HepG2 (cell line): ENCODE measurements at regions not wholly inside any gene's neighbourhood (a gene's known extent, or its start where the extent isn't known, plus 50 kb on each side); places are given as distances from the start of the nearest gene placed in this dataset.

ENCODE experiments used
- ATAC-seq: fragments of 200-7000 bp; cut with Tn5 transposase; 3 replicates; pipeline ENCODE4 v1.9.1; 2020; ENCODE audit warnings: mild to moderate bottlenecking, moderate library complexity
- BruUV-seq: library from RNA; stranded (reverse); fragments of 400-500 nt; replicated peaks from 2 replicates; lab custom pipeline; 2021; lab: Mats Ljungman, UMichigan
- CTCF ChIA-PET: fragments of 300-600 bp; formaldehyde crosslinking; extraction: SDS; loops from one replicate; lab custom pipeline; 2021; ENCODE audit warnings: low total read pairs, inconsistent platforms, low intra/inter-chr PET ratio; lab: Yijun Ruan, JAX
- POLR2A ChIA-PET: fragments of 350-600 bp; sonication (Branson Sonifier 250); formaldehyde crosslinking; loops from one replicate; lab custom pipeline; 2020; ENCODE audit warnings: antibody characterized with exemption, inconsistent platforms; lab: Yijun Ruan, JAX
- DNase-seq: peaks from one replicate; pipeline ENCODE4 v3.0.0-alpha.2; 2015; ENCODE audit warnings: low spot score
- FAIRE-seq: peaks from 3 replicates; lab custom pipeline; 2011; peaks lifted over from hg19 to GRCh38; lab: Jason Lieb, UNC
- H2AFZ ChIP-seq: one replicate; pipeline ENCODE4 v1.6.1; 2011; ENCODE audit warnings: low read length, inconsistent platforms
- H3K27ac ChIP-seq: fragments of 300-600 bp; 3 replicates; pipeline ENCODE4 v1.8.0; 2011; ENCODE audit warnings: mixed run types, mild to moderate bottlenecking, mixed read lengths, low read length, inconsistent platforms; ENCODE audit not compliant: insufficient read depth; ENCODE audit errors: extremely low read length
- H3K27me3 ChIP-seq, 2 experiments: fragments of 200-600 bp in 1 of 2; 2 replicates in 1 of 2; 3 replicates in 1 of 2; pipeline versions ENCODE4 v1.6.0 to v1.8.0; 2011; ENCODE audit warnings: low read length in 2 of 2, mild to moderate bottlenecking in 2 of 2, moderate library complexity in 2 of 2, inconsistent platforms in 1 of 2; ENCODE audit not compliant: insufficient read depth in 2 of 2, control insufficient read depth in 1 of 2
- H3K36me3 ChIP-seq, 2 experiments: fragments of 200-600 bp in 1 of 2; replicated peaks in 1 of 2; 2 replicates in 1 of 2; 3 replicates in 1 of 2; pipeline versions ENCODE4 v1.5.1 to v1.8.0; 2011; ENCODE audit warnings: low read length in 2 of 2, inconsistent platforms in 1 of 2; ENCODE audit not compliant: insufficient read depth in 2 of 2, control insufficient read depth in 1 of 2
- H3K4me1 ChIP-seq: 2 replicates; pipeline ENCODE4 v1.5.1; 2012; ENCODE audit warnings: low read length, inconsistent platforms; ENCODE audit not compliant: insufficient read depth
- H3K4me2 ChIP-seq: 2 replicates; pipeline ENCODE4 v1.6.0; 2011; ENCODE audit warnings: low read depth, low read length, inconsistent platforms
- H3K4me3 ChIP-seq, 3 experiments: fragments of 200-600 bp in 1 of 3; sonication (generic), shearing (Covaris generic) in 1 of 3; replicated peaks in 1 of 3; 2 replicates each; pipeline ENCODE4 v1.5.1; 2011 to 2016; ENCODE audit warnings: low read length in 3 of 3, inconsistent platforms in 2 of 3, low read depth in 2 of 3, mild to moderate bottlenecking in 2 of 3, control low read depth in 1 of 3, mixed read lengths in 1 of 3; ENCODE audit not compliant: insufficient read depth in 1 of 3
- H3K79me2 ChIP-seq: one replicate; pipeline ENCODE4 v1.6.1; 2011; ENCODE audit warnings: low read length, inconsistent platforms; ENCODE audit not compliant: insufficient read depth
- H3K9ac ChIP-seq: 2 replicates; pipeline ENCODE4 v1.6.0; 2011; ENCODE audit warnings: mild to moderate bottlenecking, low read depth, low read length, inconsistent platforms; ENCODE audit not compliant: insufficient read depth
- H3K9me3 ChIP-seq: 2 replicates; pipeline ENCODE4 v1.5.1; 2012; ENCODE audit warnings: mild to moderate bottlenecking, low read length
- H4K20me1 ChIP-seq: 2 replicates; pipeline ENCODE4 v1.6.0; 2011; ENCODE audit warnings: inconsistent platforms, mild to moderate bottlenecking, low read length, moderate library complexity; ENCODE audit not compliant: insufficient read depth
- ATF7 ChIP-seq, 2 experiments: fragments of 450-650 bp in 1 of 2; sonication (generic) in 1 of 2; formaldehyde crosslinking in 1 of 2; IDR thresholded peaks; 2 replicates each; pipeline versions ENCODE4 v1.4.0 to v1.6.1; 2016 to 2020; ENCODE audit warnings: antibody characterized with exemption in 1 of 2, mild to moderate bottlenecking in 1 of 2, missing genetic modification reagents in 1 of 2
- CEBPB ChIP-seq: IDR thresholded peaks from 2 replicates; pipeline ENCODE4 v1.6.1; 2011; ENCODE audit warnings: low read depth, low read length, improper control_type of control experiment, borderline replicate concordance
- HHEX ChIP-seq: IDR thresholded peaks from 2 replicates; pipeline ENCODE4 v1.6.1; 2016; ENCODE audit warnings: control low read depth
- MAFK ChIP-seq, 2 experiments: IDR thresholded peaks in 1 of 2; conservative IDR thresholded peaks in 1 of 2; 2 replicates each; pipeline ENCODE4 v1.6.1; 2011; ENCODE audit warnings: improper control_type of control experiment in 2 of 2, low read length in 2 of 2
- SMC3 ChIP-seq: IDR thresholded peaks from 2 replicates; pipeline ENCODE4 v1.6.1; 2011; ENCODE audit warnings: low read length, improper control_type of control experiment
- STAG1 ChIP-seq: sonication (generic); formaldehyde crosslinking; IDR thresholded peaks from 2 replicates; pipeline ENCODE4 v1.4.0; 2020; ENCODE audit warnings: missing genetic modification reagents
- ZBTB38 ChIP-seq: sonication (generic); formaldehyde crosslinking; IDR thresholded peaks from 2 replicates; pipeline ENCODE4 v1.5.1; 2020; ENCODE audit warnings: mild to moderate bottlenecking, missing genetic modification reagents
- ZNF143 ChIP-seq: sonication (generic); formaldehyde crosslinking; IDR thresholded peaks from 2 replicates; pipeline ENCODE4 v1.4.0; 2020; ENCODE audit warnings: missing genetic modification reagents
- ZNF282 ChIP-seq: fragments of 450-650 bp; IDR thresholded peaks from 2 replicates; pipeline ENCODE4 v1.6.1; 2018; ENCODE audit not compliant: partially characterized antibody
- ZNF629 ChIP-seq: sonication (generic); formaldehyde crosslinking; conservative IDR thresholded peaks from 2 replicates; pipeline ENCODE4 v1.5.0; 2020; ENCODE audit warnings: missing genetic modification reagents
- ZSCAN12 ChIP-seq: sonication (generic); formaldehyde crosslinking; IDR thresholded peaks from 2 replicates; pipeline ENCODE4 v1.9.0; 2021; ENCODE audit warnings: mild to moderate bottlenecking, missing genetic modification reagents
- WGBS: methylation state at CpG from one replicate; pipeline ENCODE4 v1.1.6; 2017; ENCODE audit warnings: low lambda C conversion rate; 5-methylcytosine and 5-hydroxymethylcytosine counted together
- in situ Hi-C: cut with HindIII; loops from 2 replicates; pipeline ENCODE4 v1.10.0; 2017; ENCODE audit warnings: low pct_unique_long_range_greater_than_20kb; ENCODE audit not compliant: extremely low pct_ligation_motif_present
- intact Hi-C: fragments of 100-400 bp; cut with micrococcal nuclease; formaldehyde crosslinking; loops from one replicate; pipeline ENCODE4 v1.10.0; 2022; ENCODE audit not compliant: unreplicated experiment
- TF ChIP-seq, protein P1 (sequence below): sonication (generic); formaldehyde crosslinking; IDR thresholded peaks from 2 replicates; pipeline ENCODE4 v1.5.0; 2020; ENCODE audit warnings: missing genetic modification reagents
- TF ChIP-seq, protein P2 (sequence below): IDR thresholded peaks from 2 replicates; pipeline ENCODE4 v1.6.1; 2016; ENCODE audit warnings: low read depth

- POLR2A ChIA-PET = no interaction called here
- no peak for ATAC-seq
These were observed 1463.3 kb downstream of the C4orf33 start for GRCh38 chr4:130559268-130559667.

DNA sequence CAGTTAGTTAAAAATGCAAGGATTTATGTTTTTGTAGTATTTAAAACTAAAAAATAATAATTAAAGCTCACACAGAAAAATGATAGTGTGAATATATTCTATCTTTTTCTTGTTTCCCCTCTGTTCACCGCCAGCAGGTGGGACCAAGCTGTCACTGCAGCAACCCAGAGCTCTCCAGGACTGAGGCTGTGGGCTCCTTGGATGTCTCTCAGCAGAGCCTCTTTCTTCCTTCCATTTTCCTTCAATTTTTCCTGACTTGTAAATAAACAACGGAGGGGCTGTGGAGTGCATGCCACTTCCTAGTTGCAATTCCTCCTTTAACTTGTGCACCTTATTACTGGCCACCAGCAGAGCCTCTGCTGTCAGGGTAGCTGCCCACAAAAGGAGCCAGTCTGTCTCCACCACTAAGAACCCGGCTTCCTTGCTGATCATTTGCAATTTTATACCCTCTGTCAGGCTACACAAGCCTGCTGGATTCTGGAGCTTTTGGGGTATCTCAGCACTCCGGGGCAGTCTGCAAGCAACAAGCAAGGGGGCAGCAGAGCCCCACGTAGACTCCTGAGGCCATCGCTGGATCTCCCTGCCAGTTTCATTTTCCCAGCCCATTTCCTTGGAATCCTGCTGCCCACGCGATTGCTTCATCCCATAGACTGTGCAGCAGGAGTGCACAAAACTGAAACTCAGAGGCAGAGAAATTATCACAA, 1467.4 kb downstream of the C4orf33 start:
- H2AFZ ChIP-seq = no peak overlapping the region
- H3K27ac ChIP-seq = no peak overlapping the region
- no peaks in the 10 kb centered on the region for H3K9me3 ChIP-seq
- no peak for FAIRE-seq
- WGBS = 4% methylated on average over 8 of the region's 8 CpGs
- DNase-seq = peak; percentile 8
- H3K36me3 ChIP-seq = no peaks in the 10 kb centered on the region
- peak overlapping the region; percentile 75 for H3K4me2 ChIP-seq
- ChIA-PET CTCF (interaction anchor here (2.0 kb wide), 1 partner anchor 245 kb away, joined by 8 read pairs; no protein-coding TSS in a partner anchor), POLR2A (no interaction called here)
- in situ Hi-C loops = loop anchor here (25.0 kb wide), 1 partner anchor 249 kb away; no protein-coding TSS in a partner anchor
- no peaks in the 10 kb centered on the region for H3K4me1 ChIP-seq
- no peaks in the 10 kb centered on the region for H3K27me3 ChIP-seq
- H3K4me3 ChIP-seq = peak overlapping the region in 1 of 3 experiments; percentile 34; a peak in 2 of 6 replicates
- H3K79me2 ChIP-seq = no peaks in the 10 kb centered on the region
- H3K9ac ChIP-seq = no peak overlapping the region
- intact Hi-C loops = loop anchor here (1.0 kb wide), 1 partner anchor 245 kb away; no protein-coding TSS in a partner anchor
- no peaks in the 10 kb centered on the region for H4K20me1 ChIP-seq
- ATAC-seq = peak; percentile 99
- no TSS peak for BruUV-seq
- TF ChIP-seq STAG1 (CRISPR knock-in tag) = peak; percentile 77
- no peak for TF ChIP-seq ZSCAN12
- TF ChIP-seq, protein P1, sequence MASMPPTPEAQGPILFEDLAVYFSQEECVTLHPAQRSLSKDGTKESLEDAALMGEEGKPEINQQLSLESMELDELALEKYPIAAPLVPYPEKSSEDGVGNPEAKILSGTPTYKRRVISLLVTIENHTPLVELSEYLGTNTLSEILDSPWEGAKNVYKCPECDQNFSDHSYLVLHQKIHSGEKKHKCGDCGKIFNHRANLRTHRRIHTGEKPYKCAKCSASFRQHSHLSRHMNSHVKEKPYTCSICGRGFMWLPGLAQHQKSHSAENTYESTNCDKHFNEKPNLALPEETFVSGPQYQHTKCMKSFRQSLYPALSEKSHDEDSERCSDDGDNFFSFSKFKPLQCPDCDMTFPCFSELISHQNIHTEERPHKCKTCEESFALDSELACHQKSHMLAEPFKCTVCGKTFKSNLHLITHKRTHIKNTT (CRISPR knock-in tag) = no peak
- TF ChIP-seq, protein P2, sequence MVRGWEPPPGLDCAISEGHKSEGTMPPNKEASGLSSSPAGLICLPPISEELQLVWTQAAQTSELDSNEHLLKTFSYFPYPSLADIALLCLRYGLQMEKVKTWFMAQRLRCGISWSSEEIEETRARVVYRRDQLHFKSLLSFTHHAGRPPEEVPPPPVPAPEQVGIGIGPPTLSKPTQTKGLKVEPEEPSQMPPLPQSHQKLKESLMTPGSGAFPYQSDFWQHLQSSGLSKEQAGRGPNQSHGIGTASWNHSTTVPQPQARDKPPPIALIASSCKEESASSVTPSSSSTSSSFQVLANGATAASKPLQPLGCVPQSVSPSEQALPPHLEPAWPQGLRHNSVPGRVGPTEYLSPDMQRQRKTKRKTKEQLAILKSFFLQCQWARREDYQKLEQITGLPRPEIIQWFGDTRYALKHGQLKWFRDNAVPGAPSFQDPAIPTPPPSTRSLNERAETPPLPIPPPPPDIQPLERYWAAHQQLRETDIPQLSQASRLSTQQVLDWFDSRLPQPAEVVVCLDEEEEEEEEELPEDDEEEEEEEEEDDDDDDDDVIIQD (CRISPR knock-in tag) = no peak
- TF ChIP-seq ZNF282 = no peak
- TF ChIP-seq MAFK (conservative IDR thresholded peaks at IDR 0.05 in 1 of 2, IDR thresholded peaks at IDR 0.05 in 1 of 2; ENCODE audit: low read length in 2 of 2) = no peak
- peak; percentile 34; the same call in 1 of the 2 replicates for TF ChIP-seq SMC3
- TF ChIP-seq CEBPB = peak; percentile 63; the same call in 1 of the 2 replicates
- peak; percentile 28; the same call in 1 of the 2 replicates for TF ChIP-seq ZNF629 (CRISPR knock-in tag)
- no peak for TF ChIP-seq HHEX (CRISPR knock-in tag)

More at GRCh38 chr4:130559268-130559667, 1463.3 kb downstream of the C4orf33 start:
- DNase-seq = no peak
- no peak overlapping the region for H3K4me2 ChIP-seq
- TF ChIP-seq CEBPB (peak; percentile 35; the same call in 1 of the 2 replicates), ZNF143 (CRISPR knock-in tag) (no peak), ATF7 (IDR thresholded peaks at IDR 0.05) (peak; percentile 19; the same call in 1 of the 2 replicates), ATF7 (CRISPR knock-in tag; IDR thresholded peaks at IDR 0.05) (no peak), ZBTB38 (CRISPR knock-in tag) (no peak)
- TF ChIP-seq, all 625 proteins: peak for 2
- no peak overlapping the region for H3K4me3 ChIP-seq
- no TSS peak for BruUV-seq
- H3K27ac ChIP-seq = no peak overlapping the region
- H2AFZ ChIP-seq = no peak overlapping the region
- H3K9ac ChIP-seq = no peak overlapping the region
- in situ Hi-C loops = loop anchor here (25.0 kb wide), 1 partner anchor 253 kb away; no protein-coding TSS in a partner anchor
- FAIRE-seq = no peak
- CTCF ChIA-PET = no interaction called here
- WGBS = 2% methylated on average over 2 of the region's 2 CpGs
- H4K20me1 ChIP-seq = no peaks in the 10 kb centered on the region
- H3K27me3 ChIP-seq = no peaks in the 10 kb centered on the region
- H3K9me3 ChIP-seq = no peaks in the 10 kb centered on the region
- intact Hi-C loops = no loop called here
- no peaks in the 10 kb centered on the region for H3K36me3 ChIP-seq
- H3K79me2 ChIP-seq = no peaks in the 10 kb centered on the region
- no peaks in the 10 kb centered on the region for H3K4me1 ChIP-seq
